ENCODE measurements at regions not wholly inside any gene's neighbourhood (a gene's known extent, or its start where the extent isn't known, plus 50 kb on each side); places are given as distances from the start of the nearest gene placed in this dataset.

- H3K4me3 Mint-ChIP-seq: no peak overlapping the region
- CTCF ChIA-PET: no interaction called here
- H3K4me1 ChIP-seq (ENCODE audit: control insufficient read depth in 2 of 2, insufficient read depth in 2 of 2, low read length in 2 of 2): no peaks in the 10 kb centered on the region
- ATAC-seq (no peak), DNase-seq (no peak)
- POLR2A ChIA-PET: no interaction called here
- H3K36me3 Mint-ChIP-seq: no peaks in the 10 kb centered on the region
- intact Hi-C loops (cut with micrococcal nuclease): no loop called here
- no peaks in the 10 kb centered on the region for H3K27me3 Mint-ChIP-seq
- H3K36me3 ChIP-seq (ENCODE audit: control insufficient read depth in 2 of 3, insufficient read depth in 3 of 3, low read length in 3 of 3): no peaks in the 10 kb centered on the region
- H3K4me3 ChIP-seq (ENCODE audit: low read length): no peak overlapping the region
- no peak overlapping the region for H3K27ac Mint-ChIP-seq
- H3K9me3 ChIP-seq (ENCODE audit: control insufficient read depth in 2 of 3, low read length in 3 of 3): no peaks in the 10 kb centered on the region
- peaks cover 5 to 35% (median 7%) of the 10 kb centered on the region in 11 donors for H3K9me3 Mint-ChIP-seq
- H3K4me1 Mint-ChIP-seq: no peaks in the 10 kb centered on the region
- no peaks in the 10 kb centered on the region for H3K27me3 ChIP-seq (ENCODE audit: control insufficient read depth in 2 of 2, insufficient read depth in 2 of 2, low read length in 2 of 2)
- H3K27ac ChIP-seq (ENCODE audit: low read depth, low read length): no peak overlapping the region
Observed at GRCh38 chr4:58219179-58219578, 1109.0 kb upstream of the IGFBP7 start.

- H3K4me3 ChIP-seq (ENCODE audit: low read length): no peak overlapping the region
- H3K36me3 ChIP-seq (ENCODE audit: control insufficient read depth in 2 of 3, insufficient read depth in 3 of 3, low read length in 3 of 3): no peaks in the 10 kb centered on the region
- DNase-seq: no peak
- no peaks in the 10 kb centered on the region for H3K4me1 ChIP-seq (ENCODE audit: control insufficient read depth in 2 of 2, insufficient read depth in 2 of 2, low read length in 2 of 2)
- no peak overlapping the region for H3K4me3 Mint-ChIP-seq
- peaks cover 5 to 21% (median 9%) of the 10 kb centered on the region in 11 donors for H3K9me3 Mint-ChIP-seq
- H3K9me3 ChIP-seq (ENCODE audit: control insufficient read depth in 2 of 3, low read length in 3 of 3): no peaks in the 10 kb centered on the region
- H3K36me3 Mint-ChIP-seq: no peaks in the 10 kb centered on the region
- intact Hi-C loops (cut with micrococcal nuclease): no loop called here
- no peak overlapping the region for H3K27ac ChIP-seq (ENCODE audit: low read depth, low read length)
- ChIA-PET CTCF (no interaction called here), POLR2A (no interaction called here)
- no peak for ATAC-seq
- no peaks in the 10 kb centered on the region for H3K27me3 Mint-ChIP-seq
- H3K4me1 Mint-ChIP-seq: no peaks in the 10 kb centered on the region
- no peaks in the 10 kb centered on the region for H3K27me3 ChIP-seq (ENCODE audit: control insufficient read depth in 2 of 2, insufficient read depth in 2 of 2, low read length in 2 of 2)
- no peak overlapping the region for H3K27ac Mint-ChIP-seq
Observed at GRCh38 chr4:58216461-58216860, 1106.3 kb upstream of the IGFBP7 start.

- Histone ChIP-seq H3K9me3 (ENCODE audit: control insufficient read depth in 2 of 3, low read length in 3 of 3) (no peaks in the 10 kb centered on the region), H3K27me3 (ENCODE audit: control insufficient read depth in 2 of 2, insufficient read depth in 2 of 2, low read length in 2 of 2) (no peaks in the 10 kb centered on the region), H3K4me1 (ENCODE audit: control insufficient read depth in 2 of 2, insufficient read depth in 2 of 2, low read length in 2 of 2) (no peaks in the 10 kb centered on the region), H3K36me3 (ENCODE audit: control insufficient read depth in 2 of 3, insufficient read depth in 3 of 3, low read length in 3 of 3) (no peaks in the 10 kb centered on the region), H3K27ac (ENCODE audit: low read depth, low read length) (no peak overlapping the region), H3K4me3 (ENCODE audit: low read length) (no peak overlapping the region)
- Mint-ChIP-seq H3K4me3 (no peak overlapping the region), H3K27ac (no peak overlapping the region), H3K36me3 (no peaks in the 10 kb centered on the region), H3K27me3 (no peaks in the 10 kb centered on the region), H3K4me1 (no peaks in the 10 kb centered on the region), H3K9me3 (peaks cover 4 to 21% (median 8%) of the 10 kb centered on the region in 11 donors)
- ATAC-seq: peak; percentile 22
- ChIA-PET CTCF (no interaction called here), POLR2A (no interaction called here)
- intact Hi-C loops (cut with micrococcal nuclease): no loop called here
- DNase-seq: no peak
Observed at GRCh38 chr4:58214376-58214775, 1104.2 kb upstream of the IGFBP7 start.

- Mint-ChIP-seq H3K27me3 (no peaks in the 10 kb centered on the region), H3K4me3 (no peak overlapping the region), H3K27ac (no peak overlapping the region), H3K36me3 (no peaks in the 10 kb centered on the region), H3K9me3 (peaks cover 0 to 17% (median 4%) of the 10 kb centered on the region in 11 donors), H3K4me1 (no peaks in the 10 kb centered on the region)
- ATAC-seq: no peak
- DNase-seq: no peak
- CTCF ChIA-PET: no interaction called here
- no peak overlapping the region for H3K27ac ChIP-seq (ENCODE audit: low read depth, low read length)
- H3K9me3 ChIP-seq (ENCODE audit: control insufficient read depth in 2 of 3, low read length in 3 of 3): peaks cover 0 to 4% (median 0%) of the 10 kb centered on the region in 3 experiments
- intact Hi-C loops (cut with micrococcal nuclease): no loop called here
- no peaks in the 10 kb centered on the region for H3K27me3 ChIP-seq (ENCODE audit: control insufficient read depth in 2 of 2, insufficient read depth in 2 of 2, low read length in 2 of 2)
- no peaks in the 10 kb centered on the region for H3K4me1 ChIP-seq (ENCODE audit: control insufficient read depth in 2 of 2, insufficient read depth in 2 of 2, low read length in 2 of 2)
- POLR2A ChIA-PET: no interaction called here
- no peak overlapping the region for H3K4me3 ChIP-seq (ENCODE audit: low read length)
- no peaks in the 10 kb centered on the region for H3K36me3 ChIP-seq (ENCODE audit: control insufficient read depth in 2 of 3, insufficient read depth in 3 of 3, low read length in 3 of 3)
Observed at GRCh38 chr4:58209551-58209950, 1099.4 kb upstream of the IGFBP7 start.

- peaks cover 0 to 13% (median 4%) of the 10 kb centered on the region in 11 donors for H3K9me3 Mint-ChIP-seq
- POLR2A ChIA-PET: no interaction called here
- H3K36me3 Mint-ChIP-seq: no peaks in the 10 kb centered on the region
- H3K27ac ChIP-seq (ENCODE audit: low read depth, low read length): no peak overlapping the region
- no peaks in the 10 kb centered on the region for H3K27me3 Mint-ChIP-seq
- ATAC-seq (no peak), DNase-seq (no peak)
- H3K4me1 ChIP-seq (ENCODE audit: control insufficient read depth in 2 of 2, insufficient read depth in 2 of 2, low read length in 2 of 2): no peaks in the 10 kb centered on the region
- intact Hi-C loops (cut with micrococcal nuclease): no loop called here
- peaks cover 0 to 4% (median 0%) of the 10 kb centered on the region in 3 experiments for H3K9me3 ChIP-seq (ENCODE audit: control insufficient read depth in 2 of 3, low read length in 3 of 3)
- no peak overlapping the region for H3K27ac Mint-ChIP-seq
- no peak overlapping the region for H3K4me3 Mint-ChIP-seq
- H3K4me1 Mint-ChIP-seq: no peaks in the 10 kb centered on the region
- H3K4me3 ChIP-seq (ENCODE audit: low read length): no peak overlapping the region
- CTCF ChIA-PET: no interaction called here
- H3K27me3 ChIP-seq (ENCODE audit: control insufficient read depth in 2 of 2, insufficient read depth in 2 of 2, low read length in 2 of 2): no peaks in the 10 kb centered on the region
- no peaks in the 10 kb centered on the region for H3K36me3 ChIP-seq (ENCODE audit: control insufficient read depth in 2 of 3, insufficient read depth in 3 of 3, low read length in 3 of 3)
Observed at GRCh38 chr4:58209001-58209400, 1098.8 kb upstream of the IGFBP7 start.

- CTCF ChIA-PET: no interaction called here
- POLR2A ChIA-PET: no interaction called here
- Mint-ChIP-seq H3K4me3 (no peak overlapping the region), H3K36me3 (no peaks in the 10 kb centered on the region), H3K27ac (no peak overlapping the region), H3K4me1 (no peaks in the 10 kb centered on the region), H3K27me3 (no peaks in the 10 kb centered on the region), H3K9me3 (peaks cover 0 to 13% (median 0%) of the 10 kb centered on the region in 11 donors)
- Histone ChIP-seq H3K4me3 (ENCODE audit: low read length) (no peak overlapping the region), H3K4me1 (ENCODE audit: control insufficient read depth in 2 of 2, insufficient read depth in 2 of 2, low read length in 2 of 2) (no peaks in the 10 kb centered on the region), H3K27ac (ENCODE audit: low read depth, low read length) (no peak overlapping the region), H3K27me3 (ENCODE audit: control insufficient read depth in 2 of 2, insufficient read depth in 2 of 2, low read length in 2 of 2) (no peaks in the 10 kb centered on the region), H3K36me3 (ENCODE audit: control insufficient read depth in 2 of 3, insufficient read depth in 3 of 3, low read length in 3 of 3) (no peaks in the 10 kb centered on the region), H3K9me3 (ENCODE audit: control insufficient read depth in 2 of 3, low read length in 3 of 3) (peaks cover 0 to 4% (median 0%) of the 10 kb centered on the region in 3 experiments)
- DNase-seq (no peak), ATAC-seq (no peak)
- intact Hi-C loops (cut with micrococcal nuclease): no loop called here
Observed at GRCh38 chr4:58205446-58206235, 1095.5 kb upstream of the IGFBP7 start.

- ChIA-PET POLR2A (no interaction called here), CTCF (no interaction called here)
- DNase-seq (no peak), ATAC-seq (no peak)
- no peak overlapping the region for H3K27ac Mint-ChIP-seq
- no peaks in the 10 kb centered on the region for H3K27me3 Mint-ChIP-seq
- Histone ChIP-seq H3K27me3 (ENCODE audit: control insufficient read depth in 2 of 2, insufficient read depth in 2 of 2, low read length in 2 of 2) (no peaks in the 10 kb centered on the region), H3K4me3 (ENCODE audit: low read length) (no peak overlapping the region), H3K36me3 (ENCODE audit: control insufficient read depth in 2 of 3, insufficient read depth in 3 of 3, low read length in 3 of 3) (no peaks in the 10 kb centered on the region), H3K4me1 (ENCODE audit: control insufficient read depth in 2 of 2, insufficient read depth in 2 of 2, low read length in 2 of 2) (no peaks in the 10 kb centered on the region), H3K9me3 (ENCODE audit: control insufficient read depth in 2 of 3, low read length in 3 of 3) (no peaks in the 10 kb centered on the region), H3K27ac (ENCODE audit: low read depth, low read length) (no peak overlapping the region)
- no peaks in the 10 kb centered on the region for H3K36me3 Mint-ChIP-seq
- H3K4me1 Mint-ChIP-seq: no peaks in the 10 kb centered on the region
- intact Hi-C loops (cut with micrococcal nuclease): no loop called here
- peaks cover 3 to 25% (median 11%) of the 10 kb centered on the region in 11 donors for H3K9me3 Mint-ChIP-seq
- no peak overlapping the region for H3K4me3 Mint-ChIP-seq
Observed at GRCh38 chr4:58192217-58192616, 1082.0 kb upstream of the IGFBP7 start.

Measured in naive thymus-derived CD4-positive, alpha-beta T cell (primary cell).